LNCaP clone FGC (cell line): ENCODE measurements at regions not wholly inside any gene's neighbourhood (a gene's known extent, or its start where the extent isn't known, plus 50 kb on each side); places are given as distances from the start of the nearest gene placed in this dataset.

ENCODE experiments used
- DNase-seq: peaks from one replicate; pipeline ENCODE4 v3.0.0-alpha.2; 2011; ENCODE audit warnings: low read depth
- H3K4me3 ChIP-seq: 2 replicates; pipeline ENCODE4 v1.5.1; 2011; ENCODE audit warnings: mild to moderate bottlenecking, low read depth, low read length, control low read depth
- TF ChIP-seq, protein P1 (sequence below): IDR thresholded peaks from 2 replicates; pipeline ENCODE4 v1.5.1; 2012; ENCODE audit warnings: mild to moderate bottlenecking; ENCODE audit not compliant: control insufficient read depth, insufficient read depth; ENCODE audit errors: extremely low read depth

DNA sequence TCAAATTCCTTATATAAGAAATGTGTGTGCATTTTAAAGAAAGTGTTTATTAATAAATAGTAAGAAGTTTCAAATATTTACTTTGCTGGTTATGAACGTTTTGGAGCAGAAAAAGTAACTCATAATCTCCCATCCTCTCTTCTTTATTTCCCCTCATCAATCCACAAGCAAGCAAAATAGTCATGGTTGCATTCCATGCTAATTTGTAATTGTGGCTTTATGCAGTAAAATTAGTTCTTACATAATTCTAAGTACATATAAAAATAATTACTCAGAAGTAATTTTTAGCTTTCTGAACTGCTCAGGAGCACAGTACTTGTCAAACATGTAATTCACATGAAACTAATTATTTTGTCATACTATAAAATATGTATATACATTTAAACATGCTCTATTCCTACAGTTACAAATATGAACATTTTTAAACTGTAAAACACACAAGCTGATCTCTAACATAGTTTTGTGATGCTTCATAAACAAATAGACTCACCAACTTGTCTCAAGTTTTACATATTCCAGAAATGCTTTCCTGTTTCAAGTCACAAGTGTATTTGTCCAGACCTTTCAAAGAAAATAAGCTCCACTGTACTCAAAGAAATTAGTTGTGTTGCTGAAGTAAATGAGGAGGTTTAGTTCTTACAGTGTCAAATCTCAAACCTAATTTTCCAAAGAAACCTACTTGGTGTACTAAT, 218.9 kb downstream of the PABPC4L start:
- DNase-seq: no peak
- TF ChIP-seq, protein P1, sequence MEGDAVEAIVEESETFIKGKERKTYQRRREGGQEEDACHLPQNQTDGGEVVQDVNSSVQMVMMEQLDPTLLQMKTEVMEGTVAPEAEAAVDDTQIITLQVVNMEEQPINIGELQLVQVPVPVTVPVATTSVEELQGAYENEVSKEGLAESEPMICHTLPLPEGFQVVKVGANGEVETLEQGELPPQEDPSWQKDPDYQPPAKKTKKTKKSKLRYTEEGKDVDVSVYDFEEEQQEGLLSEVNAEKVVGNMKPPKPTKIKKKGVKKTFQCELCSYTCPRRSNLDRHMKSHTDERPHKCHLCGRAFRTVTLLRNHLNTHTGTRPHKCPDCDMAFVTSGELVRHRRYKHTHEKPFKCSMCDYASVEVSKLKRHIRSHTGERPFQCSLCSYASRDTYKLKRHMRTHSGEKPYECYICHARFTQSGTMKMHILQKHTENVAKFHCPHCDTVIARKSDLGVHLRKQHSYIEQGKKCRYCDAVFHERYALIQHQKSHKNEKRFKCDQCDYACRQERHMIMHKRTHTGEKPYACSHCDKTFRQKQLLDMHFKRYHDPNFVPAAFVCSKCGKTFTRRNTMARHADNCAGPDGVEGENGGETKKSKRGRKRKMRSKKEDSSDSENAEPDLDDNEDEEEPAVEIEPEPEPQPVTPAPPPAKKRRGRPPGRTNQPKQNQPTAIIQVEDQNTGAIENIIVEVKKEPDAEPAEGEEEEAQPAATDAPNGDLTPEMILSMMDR: no peak
- no peak overlapping the region for H3K4me3 ChIP-seq

DNA sequence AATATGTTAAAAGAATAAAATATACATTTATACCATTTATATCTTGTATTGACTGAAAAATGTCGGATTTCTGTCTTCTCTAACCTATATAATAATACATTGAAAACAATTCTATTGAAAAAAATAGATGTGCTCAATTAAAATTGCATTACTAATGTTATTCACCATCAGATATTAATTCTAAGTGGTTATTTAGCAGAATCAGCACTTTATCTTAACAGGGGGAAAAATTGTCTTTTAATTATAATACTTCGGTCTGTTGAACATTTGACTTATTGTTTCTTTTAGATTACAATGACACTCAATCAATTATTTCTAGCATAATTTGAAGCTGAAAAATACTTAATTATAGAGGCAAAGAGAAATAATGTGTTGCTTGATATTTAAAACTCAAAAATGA, 220.3 kb downstream of the PABPC4L start:
- H3K4me3 ChIP-seq: no peak overlapping the region
- TF ChIP-seq, protein P1: no peak
- no peak for DNase-seq

DNA sequence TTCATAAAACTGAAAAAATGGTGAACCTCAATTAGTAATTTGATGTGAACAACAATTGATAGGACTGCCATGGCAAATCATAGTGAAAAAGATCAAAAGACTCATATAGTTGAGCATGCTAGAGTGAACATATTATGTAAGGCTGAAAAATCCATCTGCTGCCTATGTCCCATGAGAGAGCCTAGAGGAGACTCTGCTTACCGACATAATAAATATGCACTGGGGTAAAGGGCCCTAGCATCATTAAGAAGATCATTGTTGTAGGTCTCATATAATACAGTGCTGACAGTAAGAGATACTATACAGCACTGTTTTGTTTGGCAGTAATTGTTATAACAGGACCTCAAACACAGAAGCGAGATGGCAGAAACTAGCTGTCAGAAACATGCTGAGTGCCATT, 229.0 kb downstream of the PABPC4L start:
- H3K4me3 ChIP-seq: no peak overlapping the region
- TF ChIP-seq, protein P1: no peak
- no peak for DNase-seq

DNA sequence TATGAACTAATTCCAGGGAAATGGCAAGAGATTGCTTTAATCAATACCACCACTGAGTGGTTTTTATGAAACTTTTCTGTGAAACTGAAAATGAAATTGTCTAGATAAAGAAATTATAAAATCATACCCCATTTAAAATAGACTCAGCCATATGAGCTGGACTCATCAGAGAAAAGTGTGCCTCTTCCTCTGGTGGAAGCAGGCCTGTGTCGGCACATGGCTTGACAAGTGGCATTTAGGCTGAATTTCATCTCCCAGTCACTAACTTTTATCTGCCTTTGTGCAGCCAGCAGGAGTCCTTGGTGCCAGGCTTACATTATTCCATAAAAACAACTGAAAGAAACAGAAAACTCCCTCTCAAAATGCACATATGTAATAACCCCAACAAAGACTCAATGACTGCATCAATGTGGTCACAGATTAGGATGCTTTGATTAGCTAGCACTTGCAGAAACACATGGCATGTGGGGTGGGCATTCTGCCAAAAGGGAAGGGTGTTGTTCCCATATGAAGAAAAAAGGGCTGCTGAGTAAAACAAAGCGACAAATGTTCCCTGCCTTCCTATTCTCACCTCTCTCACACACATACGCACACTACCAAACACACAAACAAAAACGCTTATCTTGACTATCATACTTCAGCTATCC, 232.3 kb downstream of the PABPC4L start:
- DNase-seq: no peak
- no peak overlapping the region for H3K4me3 ChIP-seq
- TF ChIP-seq, protein P1: no peak

DNA sequence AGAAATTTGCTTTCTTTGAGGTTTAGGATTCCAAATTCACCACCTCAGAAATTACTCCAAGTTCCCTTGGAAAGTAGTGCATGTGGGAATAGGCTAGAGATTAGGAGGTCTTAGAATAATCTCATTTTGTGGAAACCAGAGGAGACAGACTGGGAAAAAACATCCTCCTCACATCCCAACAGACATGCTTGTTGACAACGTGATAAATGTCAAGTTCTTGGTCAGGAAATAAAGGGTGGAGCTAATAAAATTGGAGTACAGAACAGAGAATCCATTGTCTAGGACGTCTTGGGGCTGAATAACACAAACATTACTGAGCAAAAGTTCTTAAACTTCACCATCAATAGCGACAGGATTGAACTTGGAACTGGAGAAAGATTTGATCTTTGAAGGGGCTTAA, 233.4 kb downstream of the PABPC4L start:
- no peak overlapping the region for H3K4me3 ChIP-seq
- TF ChIP-seq, protein P1: no peak
- DNase-seq: no peak

DNA sequence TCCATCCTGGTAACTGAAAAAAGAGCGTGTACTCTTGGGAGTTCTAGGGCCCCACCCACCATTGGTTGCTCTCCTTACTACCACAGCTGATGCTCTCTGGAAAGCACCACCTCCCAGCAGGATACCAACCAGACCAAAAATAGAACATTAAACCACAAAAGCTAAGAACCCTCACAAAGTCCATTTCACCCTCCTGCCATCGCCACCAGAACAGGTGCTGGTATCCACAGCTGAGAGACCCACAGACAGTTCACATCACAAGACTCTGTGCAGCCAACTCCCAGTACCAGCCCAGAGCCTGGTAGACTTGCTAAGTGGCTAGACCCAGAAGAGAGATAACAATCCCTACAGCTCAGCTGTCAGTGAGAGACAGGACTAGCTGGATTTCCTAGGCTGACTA, 240.6 kb downstream of the PABPC4L start:
- H3K4me3 ChIP-seq: no peak overlapping the region
- DNase-seq: no peak
- TF ChIP-seq, protein P1: no peak
